ENCODE measurements at regions not wholly inside any gene's neighbourhood (a gene's known extent, or its start where the extent isn't known, plus 50 kb on each side); places are given as distances from the start of the nearest gene placed in this dataset.
A peak's percentile ranks its signal among the peaks of the same experiment; 100 is the strongest.

DNA sequence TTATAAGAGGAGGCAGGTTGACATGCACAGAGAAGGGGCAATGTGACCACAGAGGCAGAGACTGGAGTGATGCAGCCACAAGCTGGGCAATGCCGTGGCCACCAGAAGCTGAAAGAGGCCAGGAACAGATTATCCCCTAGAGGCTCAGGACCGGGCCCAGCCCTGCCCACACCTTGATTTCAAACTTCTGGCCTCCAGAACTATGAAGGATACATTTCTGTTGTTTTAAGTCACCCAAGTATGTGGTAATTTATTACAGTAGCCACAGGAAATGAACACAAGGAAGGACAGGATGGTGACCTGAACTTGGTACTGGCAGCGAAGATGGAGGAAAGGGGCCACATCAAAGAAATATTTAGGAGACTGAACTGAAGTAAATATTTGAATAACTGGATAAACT is 66.8 kb upstream of the RIOK3 start:
- peak; percentile 76 for DNase-seq (ENCODE audit: low read depth)

DNA sequence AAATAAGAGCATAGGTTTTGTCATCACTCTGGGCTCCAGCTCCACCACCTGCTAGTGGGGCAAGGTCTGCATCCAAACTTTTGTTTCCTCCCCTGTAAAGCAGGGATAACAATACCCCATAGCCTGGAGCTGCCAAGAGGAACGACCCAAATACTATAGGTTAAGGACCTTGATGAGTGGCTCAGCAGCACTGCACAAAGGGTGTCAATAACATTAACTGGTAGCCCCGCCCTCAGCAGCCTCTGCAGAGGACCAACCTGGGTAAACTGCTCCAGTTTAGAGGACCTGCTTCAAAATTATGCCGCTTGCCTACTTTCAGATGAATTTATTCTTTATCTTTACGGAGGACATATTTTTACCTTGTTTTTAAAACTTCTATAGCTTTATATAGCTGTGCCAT is 65.8 kb upstream of the RIOK3 start:
- no peak for DNase-seq (ENCODE audit: low read depth)

DNA sequence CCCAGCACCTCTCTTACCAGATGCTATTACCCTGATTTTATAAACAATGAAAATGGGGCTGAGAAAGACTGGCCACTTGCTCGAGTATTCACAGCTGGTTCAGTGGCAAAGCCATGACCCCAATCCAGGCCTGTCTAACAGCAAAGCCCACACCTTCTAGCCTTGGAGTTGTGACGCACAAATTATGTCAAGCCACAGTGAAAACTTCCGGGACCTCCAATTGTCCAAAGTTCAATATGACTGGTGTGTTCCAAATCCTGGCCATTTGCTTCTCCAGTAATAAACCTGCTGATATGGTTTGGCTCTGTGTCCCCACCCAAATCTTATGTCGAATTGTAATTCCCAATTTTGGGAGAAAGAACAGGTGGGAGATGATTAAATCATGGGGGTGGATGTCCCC is 64.7 kb upstream of the RIOK3 start:
- DNase-seq (ENCODE audit: low read depth) = no peak

DNA sequence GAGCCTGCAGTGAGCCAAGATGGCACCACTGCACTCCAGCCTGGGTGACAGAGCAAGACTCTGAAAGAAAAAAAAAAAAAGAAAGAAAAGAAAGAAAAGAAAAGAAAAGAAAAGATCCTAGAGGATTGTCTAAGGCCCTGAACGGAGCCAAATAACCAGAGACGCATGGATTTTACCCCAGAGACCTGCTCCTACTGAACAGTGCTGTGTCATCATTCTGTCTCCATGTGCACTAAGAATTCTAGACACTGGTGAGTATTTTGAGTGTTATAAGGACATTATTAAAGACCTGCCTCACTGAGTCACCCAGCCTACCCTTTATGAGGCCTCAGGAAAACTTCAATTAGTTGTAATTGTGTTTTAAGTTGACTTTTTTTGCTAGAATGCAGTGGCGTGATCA is 61.9 kb upstream of the RIOK3 start:
- no peak for DNase-seq (ENCODE audit: low read depth)

DNA sequence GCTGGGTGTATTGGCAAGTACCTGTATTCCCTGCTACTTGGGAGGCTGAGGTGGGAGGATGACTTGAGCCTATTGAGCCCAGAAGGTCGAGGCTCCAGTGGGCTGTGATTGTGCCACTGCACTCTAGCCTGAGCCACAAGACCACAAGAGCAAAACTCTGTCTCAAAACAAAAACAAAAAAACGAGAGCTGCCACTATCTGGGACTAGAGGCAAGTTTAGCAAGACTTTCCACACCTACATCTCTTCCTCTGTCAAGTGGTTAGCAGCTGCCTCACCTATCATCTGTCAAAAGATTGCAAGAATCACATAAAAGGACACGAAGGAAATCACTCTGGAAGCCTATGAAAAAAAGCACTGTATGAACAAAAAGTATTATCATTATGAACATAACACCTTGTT is 55.2 kb upstream of the RIOK3 start:
- DNase-seq (ENCODE audit: low read depth) = no peak

DNA sequence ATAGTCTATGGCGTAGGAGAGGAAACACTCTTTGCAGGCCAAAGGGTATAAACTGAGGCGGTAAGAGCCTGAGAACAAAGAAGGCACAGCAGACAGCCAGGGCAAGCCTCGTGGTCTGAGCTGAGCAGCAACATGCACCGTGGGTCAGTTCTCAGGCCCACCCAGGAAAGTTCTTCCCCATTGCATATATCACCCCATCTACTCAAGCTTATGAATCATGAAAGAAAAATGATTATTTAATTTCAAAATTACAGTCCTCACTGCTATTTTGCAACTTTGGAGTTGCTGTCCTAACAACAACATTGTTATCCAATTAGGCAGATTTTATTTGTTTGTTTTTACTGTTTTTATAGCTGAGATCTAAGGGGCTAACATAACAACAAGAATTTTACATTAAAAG is 54.7 kb upstream of the RIOK3 start:
- no peak for DNase-seq (ENCODE audit: low read depth)

DNA sequence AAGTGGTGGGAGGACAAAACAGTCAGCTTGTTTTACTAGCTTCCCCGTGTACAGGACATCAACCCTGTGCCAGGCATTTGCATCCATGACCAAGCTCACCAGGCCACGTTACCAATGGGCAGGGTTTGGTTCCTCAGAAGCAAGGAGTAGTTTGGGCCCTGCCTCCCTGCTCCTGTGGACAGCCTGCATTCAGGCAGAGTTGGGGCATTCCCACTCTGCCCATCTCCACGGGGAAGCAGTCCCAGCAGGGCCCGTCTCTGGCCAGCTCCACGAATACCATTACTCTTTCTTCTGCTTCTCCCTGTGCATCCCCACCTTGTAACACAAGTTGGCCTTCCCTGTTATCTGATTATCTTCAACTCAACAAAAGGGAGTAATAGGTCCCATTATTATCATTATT is 54.0 kb upstream of the RIOK3 start:
- DNase-seq (ENCODE audit: low read depth) = no peak

DNA sequence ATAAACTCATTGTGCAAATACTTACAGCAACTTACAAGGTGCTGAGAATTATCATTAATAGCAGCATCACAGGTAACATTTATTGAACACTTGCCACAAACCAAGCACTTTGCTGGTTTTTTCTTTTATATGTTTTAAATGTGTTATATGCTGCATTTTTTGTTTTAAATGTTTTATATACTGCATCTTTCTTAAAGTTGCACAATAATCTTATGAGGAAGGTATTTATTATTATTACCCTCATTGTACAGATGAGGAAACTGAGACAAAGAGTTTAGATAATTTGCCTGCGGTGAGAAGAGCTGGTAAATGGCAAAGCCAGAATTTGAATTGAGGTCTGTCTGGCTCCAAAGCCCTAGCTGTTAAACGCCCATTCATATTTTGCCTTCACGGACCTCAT is 52.2 kb upstream of the RIOK3 start:
- no peak for DNase-seq (ENCODE audit: low read depth)

DNA sequence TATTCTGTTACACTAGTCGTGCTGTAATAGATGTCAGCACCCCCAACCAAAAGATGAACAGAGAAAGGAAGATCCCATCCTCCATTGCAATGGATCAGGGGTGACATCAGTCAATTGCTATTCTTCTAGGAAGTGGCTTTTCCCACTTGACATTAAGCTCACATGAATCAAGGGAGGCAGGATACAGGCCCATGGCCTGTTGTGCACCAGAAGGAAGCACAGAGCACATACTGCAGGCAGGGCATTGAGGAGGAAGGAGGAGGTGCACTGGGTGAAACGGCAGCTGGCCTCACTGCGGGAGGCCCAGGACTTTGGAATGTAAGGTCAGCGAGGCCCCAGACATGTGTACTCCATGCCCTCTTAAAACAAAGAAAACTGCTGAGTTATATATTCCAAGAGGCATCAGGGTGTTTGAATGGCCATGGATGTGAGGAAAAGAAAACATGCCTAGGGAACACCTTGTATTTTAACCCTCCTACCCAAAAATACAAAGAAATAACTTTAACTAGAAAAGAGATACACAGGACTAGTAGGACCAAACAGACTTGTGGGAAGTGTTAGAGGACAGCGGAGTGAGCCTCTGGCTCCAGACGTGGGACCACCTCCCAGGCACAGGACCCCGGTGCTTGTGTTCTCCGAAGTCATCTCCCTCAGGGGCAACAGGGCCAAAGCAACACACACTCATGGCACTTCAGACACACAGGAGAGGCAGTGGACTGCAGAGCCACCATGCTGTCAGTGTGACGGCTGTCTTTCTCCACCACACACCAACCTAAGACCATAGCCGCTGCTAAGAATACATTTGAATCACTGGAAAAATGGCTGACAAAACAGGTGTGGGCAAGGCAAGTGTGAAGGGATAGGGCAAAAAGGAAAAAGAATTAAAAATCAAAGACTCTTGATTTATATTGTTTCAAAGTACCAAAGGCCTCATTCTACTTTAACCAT is 51.4 kb upstream of the RIOK3 start:
- DNase-seq (ENCODE audit: low read depth) = peak; percentile 87
